Peyer's patch (tissue), 4 donors: ENCODE measurements at regions not wholly inside any gene's neighbourhood (a gene's known extent, or its start where the extent isn't known, plus 50 kb on each side); places are given as distances from the start of the nearest gene placed in this dataset.

Experiments used
- POLR2A ChIP-seq, 2 donors: fragments of 450-650 bp; IDR thresholded peaks; one replicate each; pipeline ENCODE4 v1.5.1; 2017; ENCODE audit warnings: antibody characterized with exemption in 2 of 2, mild to moderate bottlenecking in 2 of 2, moderate library complexity in 2 of 2
- TF ChIP-seq, protein P1 (sequence below), 6 experiments: fragments of 450-650 bp in 4 of 6; fragments of 200-600 bp in 2 of 6; sonication (generic) in 1 of 6; IDR thresholded peaks; one replicate each; pipeline ENCODE4 v1.5.1; 2017 to 2019; ENCODE audit warnings: antibody characterized with exemption in 6 of 6, mild to moderate bottlenecking in 3 of 6, moderate library complexity in 1 of 6

GRCh38 chr12:47547077-47547476 is 158.8 kb downstream of the RPAP3 start:
- TF ChIP-seq, protein P1, sequence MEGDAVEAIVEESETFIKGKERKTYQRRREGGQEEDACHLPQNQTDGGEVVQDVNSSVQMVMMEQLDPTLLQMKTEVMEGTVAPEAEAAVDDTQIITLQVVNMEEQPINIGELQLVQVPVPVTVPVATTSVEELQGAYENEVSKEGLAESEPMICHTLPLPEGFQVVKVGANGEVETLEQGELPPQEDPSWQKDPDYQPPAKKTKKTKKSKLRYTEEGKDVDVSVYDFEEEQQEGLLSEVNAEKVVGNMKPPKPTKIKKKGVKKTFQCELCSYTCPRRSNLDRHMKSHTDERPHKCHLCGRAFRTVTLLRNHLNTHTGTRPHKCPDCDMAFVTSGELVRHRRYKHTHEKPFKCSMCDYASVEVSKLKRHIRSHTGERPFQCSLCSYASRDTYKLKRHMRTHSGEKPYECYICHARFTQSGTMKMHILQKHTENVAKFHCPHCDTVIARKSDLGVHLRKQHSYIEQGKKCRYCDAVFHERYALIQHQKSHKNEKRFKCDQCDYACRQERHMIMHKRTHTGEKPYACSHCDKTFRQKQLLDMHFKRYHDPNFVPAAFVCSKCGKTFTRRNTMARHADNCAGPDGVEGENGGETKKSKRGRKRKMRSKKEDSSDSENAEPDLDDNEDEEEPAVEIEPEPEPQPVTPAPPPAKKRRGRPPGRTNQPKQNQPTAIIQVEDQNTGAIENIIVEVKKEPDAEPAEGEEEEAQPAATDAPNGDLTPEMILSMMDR (IDR thresholded peaks at IDR 0.05), result no peak
- no peak for TF ChIP-seq POLR2A (IDR thresholded peaks at IDR 0.05)
